CD4-positive, alpha-beta T cell treated with Interleukin-15 for 4 hours (primary cell): ENCODE measurements at regions not wholly inside any gene's neighbourhood (a gene's known extent, or its start where the extent isn't known, plus 50 kb on each side); places are given as distances from the start of the nearest gene placed in this dataset.
"Not testable (repeated sequence)": the region's sequence is repeated elsewhere in the genome, so short reads cannot be mapped to it uniquely, and the experiment has no call there.

Source experiments
- DNase-seq: peaks from one replicate; pipeline ENCODE4 v3.0.0-alpha.2; 2020; ENCODE audit warnings: low spot score

GRCh38 chr9:108277216-108277615 lies 578.6 kb downstream of the ACTL7B start:
- no peak for DNase-seq

- no peak for DNase-seq
These were observed 579.9 kb downstream of the ACTL7B start for GRCh38 chr9:108275906-108276305.

- no peak for DNase-seq
These were observed 580.8 kb downstream of the ACTL7B start for GRCh38 chr9:108274971-108275370.

- DNase-seq = no peak
These were observed 581.8 kb downstream of the ACTL7B start for GRCh38 chr9:108273988-108274387.

- DNase-seq = no peak
These were observed 583.4 kb downstream of the ACTL7B start for GRCh38 chr9:108272349-108272899.

GRCh38 chr9:108271646-108272348 lies 584.0 kb downstream of the ACTL7B start:
- DNase-seq = no peak

- DNase-seq = no peak
These were observed 584.5 kb downstream of the ACTL7B start for GRCh38 chr9:108271236-108271635.

GRCh38 chr9:108270561-108270960 lies 585.2 kb downstream of the ACTL7B start:
- no peak for DNase-seq

- no peak for DNase-seq
These were observed 585.7 kb downstream of the ACTL7B start for GRCh38 chr9:108270051-108270450.

- DNase-seq = no peak
These were observed 586.4 kb downstream of the ACTL7B start for GRCh38 chr9:108269371-108269770.

GRCh38 chr9:108265065-108265464 lies 590.7 kb downstream of the ACTL7B start:
- DNase-seq = no peak

- DNase-seq = no peak
These were observed 591.7 kb downstream of the ACTL7B start for GRCh38 chr9:108264093-108264492.

GRCh38 chr9:108262836-108263235 lies 593.0 kb downstream of the ACTL7B start:
- no peak for DNase-seq

GRCh38 chr9:108259917-108260675 lies 595.7 kb downstream of the ACTL7B start:
- no peak for DNase-seq

GRCh38 chr9:108258640-108259039 lies 597.1 kb downstream of the ACTL7B start:
- DNase-seq = no peak

GRCh38 chr9:108257382-108257781 lies 598.4 kb downstream of the ACTL7B start:
- no peak for DNase-seq

- DNase-seq = no peak
These were observed 601.5 kb downstream of the ACTL7B start for GRCh38 chr9:108254236-108254635.

GRCh38 chr9:108247391-108247790 lies 608.4 kb downstream of the ACTL7B start:
- not testable (repeated sequence) for DNase-seq

- DNase-seq = no peak
These were observed 609.9 kb downstream of the ACTL7B start for GRCh38 chr9:108245901-108246300.

- no peak for DNase-seq
These were observed 610.5 kb downstream of the ACTL7B start for GRCh38 chr9:108245331-108245730.

- no peak for DNase-seq
These were observed 611.1 kb downstream of the ACTL7B start for GRCh38 chr9:108244686-108245085.

GRCh38 chr9:108241384-108242073 lies 614.3 kb downstream of the ACTL7B start:
- no peak for DNase-seq
